AG09309 (cell line): ENCODE measurements at regions not wholly inside any gene's neighbourhood (a gene's known extent, or its start where the extent isn't known, plus 50 kb on each side); places are given as distances from the start of the nearest gene placed in this dataset.
"Not testable (repeated sequence)": the region's sequence is repeated elsewhere in the genome, so short reads cannot be mapped to it uniquely, and the experiment has no call there.

ENCODE experiments used
- DNase-seq: peaks from one replicate; pipeline ENCODE4 v3.0.0-alpha.2; 2010; ENCODE audit warnings: low read depth
- H3K4me3 ChIP-seq: 2 replicates; pipeline ENCODE4 v1.5.1; 2011; ENCODE audit warnings: mild to moderate bottlenecking, low read depth, low read length, moderate library complexity; ENCODE audit not compliant: control insufficient read depth
- CTCF ChIP-seq: IDR thresholded peaks from 2 replicates; pipeline ENCODE4 v1.5.1; 2011; ENCODE audit warnings: mild to moderate bottlenecking, low read depth, low read length, inconsistent platforms; ENCODE audit not compliant: insufficient read depth, control insufficient read depth; ENCODE audit errors: missing control alignments

- H3K4me3 ChIP-seq: no peak overlapping the region
- DNase-seq: no peak
- no peak for TF ChIP-seq CTCF
These were observed 841.5 kb downstream of the CDH11 start for GRCh38 chr16:64280317-64280716.

- no peak for TF ChIP-seq CTCF
- no peak for DNase-seq
- H3K4me3 ChIP-seq: no peak overlapping the region
These were observed 843.7 kb downstream of the CDH11 start for GRCh38 chr16:64278196-64278595.

- TF ChIP-seq CTCF: no peak
- H3K4me3 ChIP-seq: no peak overlapping the region
- DNase-seq: no peak
These were observed 845.2 kb downstream of the CDH11 start for GRCh38 chr16:64276646-64277045.

GRCh38 chr16:64272028-64272427 lies 849.8 kb downstream of the CDH11 start:
- no peak overlapping the region for H3K4me3 ChIP-seq

GRCh38 chr16:64269756-64270155 lies 852.1 kb downstream of the CDH11 start:
- no peak overlapping the region for H3K4me3 ChIP-seq
- TF ChIP-seq CTCF: no peak
- no peak for DNase-seq

More at GRCh38 chr16:64272028-64272427, 849.8 kb downstream of the CDH11 start:
- DNase-seq: no peak
- no peak for TF ChIP-seq CTCF

GRCh38 chr16:64265756-64266155 lies 856.1 kb downstream of the CDH11 start:
- DNase-seq: no peak
- no peak overlapping the region for H3K4me3 ChIP-seq
- TF ChIP-seq CTCF: no peak

GRCh38 chr16:64260631-64261401 lies 861.0 kb downstream of the CDH11 start:
- H3K4me3 ChIP-seq, DNase-seq: not testable (repeated sequence)
